ENCODE measurements at regions not wholly inside any gene's neighbourhood (a gene's known extent, or its start where the extent isn't known, plus 50 kb on each side); places are given as distances from the start of the nearest gene placed in this dataset.

GRCh38 chr13:22103046-22104027 lies 432.5 kb downstream of the FGF9 start:
- no peak for TF ChIP-seq CTCF (IDR thresholded peaks at IDR 0.05; ENCODE audit: low read depth, low read length, missing control alignments)
- H3K4me3 ChIP-seq (replicated peaks; ENCODE audit: low read depth, low read length), result no peak overlapping the region
- no peak for DNase-seq (ENCODE audit: extremely low read depth, low read depth)

GRCh38 chr13:22106058-22106457 lies 435.2 kb downstream of the FGF9 start:
- no peak for TF ChIP-seq CTCF (IDR thresholded peaks at IDR 0.05; ENCODE audit: low read depth, low read length, missing control alignments)
- DNase-seq (ENCODE audit: extremely low read depth, low read depth), result no peak
- no peak overlapping the region for H3K4me3 ChIP-seq (replicated peaks; ENCODE audit: low read depth, low read length)

GRCh38 chr13:22107549-22107948 lies 436.7 kb downstream of the FGF9 start:
- no peak overlapping the region for H3K4me3 ChIP-seq (replicated peaks; ENCODE audit: low read depth, low read length)
- TF ChIP-seq CTCF (IDR thresholded peaks at IDR 0.05; ENCODE audit: low read depth, low read length, missing control alignments), result no peak
- DNase-seq (ENCODE audit: extremely low read depth, low read depth), result no peak

GRCh38 chr13:22108283-22108942 lies 437.5 kb downstream of the FGF9 start:
- TF ChIP-seq CTCF (IDR thresholded peaks at IDR 0.05; ENCODE audit: low read depth, low read length, missing control alignments), result no peak
- no peak for DNase-seq (ENCODE audit: extremely low read depth, low read depth)
- H3K4me3 ChIP-seq (replicated peaks; ENCODE audit: low read depth, low read length), result no peak overlapping the region

- DNase-seq (ENCODE audit: extremely low read depth, low read depth), result no peak
- TF ChIP-seq CTCF (IDR thresholded peaks at IDR 0.05; ENCODE audit: low read depth, low read length, missing control alignments), result no peak
- H3K4me3 ChIP-seq (replicated peaks; ENCODE audit: low read depth, low read length), result no peak overlapping the region
These were observed 438.1 kb downstream of the FGF9 start for GRCh38 chr13:22108979-22109378.

GRCh38 chr13:22110368-22110767 lies 439.5 kb downstream of the FGF9 start:
- no peak overlapping the region for H3K4me3 ChIP-seq (replicated peaks; ENCODE audit: low read depth, low read length)
- DNase-seq (ENCODE audit: extremely low read depth, low read depth), result no peak
- no peak for TF ChIP-seq CTCF (IDR thresholded peaks at IDR 0.05; ENCODE audit: low read depth, low read length, missing control alignments)
